Adrenal gland (tissue), 5 donors: ENCODE measurements at regions not wholly inside any gene's neighbourhood (a gene's known extent, or its start where the extent isn't known, plus 50 kb on each side); places are given as distances from the start of the nearest gene placed in this dataset.
"Not testable (repeated sequence)": the region's sequence is repeated elsewhere in the genome, so short reads cannot be mapped to it uniquely, and the experiment has no call there.

ENCODE experiments used
- CTCF ChIP-seq, 6 experiments: fragments of 450-650 bp in 4 of 6; fragments of 200-600 bp in 2 of 6; sonication (generic) in 1 of 6; IDR thresholded peaks; 1 replicate in 5 of 6; 2 replicates in 1 of 6; pipeline versions ENCODE4 v1.5.1 to v1.8.0; 2016 to 2021; ENCODE audit warnings: antibody characterized with exemption in 6 of 6, mild to moderate bottlenecking in 2 of 6, moderate library complexity in 1 of 6
- POLR2A ChIP-seq, 2 donors: fragments of 450-650 bp; IDR thresholded peaks; one replicate each; pipeline ENCODE4 v1.6.1; 2017; ENCODE audit warnings: antibody characterized with exemption in 2 of 2, mild to moderate bottlenecking in 2 of 2, moderate library complexity in 1 of 2
- donor health status: DM: no; HTN: no; CAD: no.

GRCh38 chr1:120513099-120513498, 98.3 kb downstream of the NBPF8 start:
- TF ChIP-seq CTCF, POLR2A (IDR thresholded peaks at IDR 0.05): not testable (repeated sequence)
